ENCODE measurements at regions not wholly inside any gene's neighbourhood (a gene's known extent, or its start where the extent isn't known, plus 50 kb on each side); places are given as distances from the start of the nearest gene placed in this dataset.

GRCh38 chr22:45077286-45077685 lies 67.5 kb upstream of the PHF21B start:
- TF ChIP-seq CTCF (IDR thresholded peaks at IDR 0.05) (no peak), POLR2A (IDR thresholded peaks at IDR 0.05; ENCODE audit: low read depth) (no peak), POLR2AphosphoS5 (IDR thresholded peaks at IDR 0.05) (no peak), EP300 (IDR thresholded peaks at IDR 0.05) (no peak)
